Osteoblast (primary cell): ENCODE measurements at regions not wholly inside any gene's neighbourhood (a gene's known extent, or its start where the extent isn't known, plus 50 kb on each side); places are given as distances from the start of the nearest gene placed in this dataset.

Experiments
- DNase-seq: peaks from one replicate; pipeline ENCODE4 v3.0.0; 2011; ENCODE audit warnings: low spot score, mixed read lengths; ENCODE audit not compliant: insufficient read length; ENCODE audit errors: missing footprints
- H2AFZ ChIP-seq: 2 replicates; pipeline ENCODE4 v1.6.0; 2011; ENCODE audit warnings: mild to moderate bottlenecking, low read length
- H3K27ac ChIP-seq: 2 replicates; pipeline ENCODE4 v1.5.1; 2011; ENCODE audit warnings: mild to moderate bottlenecking, low read depth, low read length, moderate library complexity
- H3K27me3 ChIP-seq: 2 replicates; pipeline ENCODE4 v1.6.0; 2012; ENCODE audit warnings: mild to moderate bottlenecking, control low read depth, inconsistent platforms, low read length, moderate library complexity; ENCODE audit not compliant: insufficient read depth
- H3K36me3 ChIP-seq: 2 replicates; pipeline ENCODE4 v1.5.1; 2011; ENCODE audit warnings: mild to moderate bottlenecking, low read length, control low read depth, moderate library complexity; ENCODE audit not compliant: insufficient read depth
- H3K4me1 ChIP-seq: 2 replicates; pipeline ENCODE4 v1.5.1; 2011; ENCODE audit warnings: mild to moderate bottlenecking, low read length, control low read depth, moderate library complexity; ENCODE audit not compliant: insufficient read depth
- H3K4me2 ChIP-seq: 2 replicates; pipeline ENCODE4 v1.6.0; 2011; ENCODE audit warnings: mild to moderate bottlenecking, low read length; ENCODE audit not compliant: insufficient read depth
- H3K4me3 ChIP-seq: fragments of 200-600 bp; sonication (generic); 3 replicates; pipeline ENCODE4 v1.5.1; 2012; ENCODE audit warnings: mild to moderate bottlenecking, low read length, inconsistent platforms; ENCODE audit not compliant: insufficient read depth
- H3K79me2 ChIP-seq: 2 replicates; pipeline ENCODE4 v1.6.0; 2012; ENCODE audit warnings: mild to moderate bottlenecking, low read length, control low read depth, inconsistent platforms; ENCODE audit not compliant: insufficient read depth
- H3K9me3 ChIP-seq: 2 replicates; pipeline ENCODE4 v1.5.1; 2011; ENCODE audit warnings: low read depth, low read length, control low read depth
- H4K20me1 ChIP-seq: 2 replicates; pipeline ENCODE4 v1.6.0; 2012; ENCODE audit warnings: mild to moderate bottlenecking, low read length, control low read depth; ENCODE audit not compliant: insufficient read depth
- CTCF ChIP-seq: IDR thresholded peaks from 2 replicates; pipeline ENCODE4 v1.5.1; 2011; ENCODE audit warnings: mild to moderate bottlenecking, low read depth, low read length, moderate library complexity; ENCODE audit errors: extremely low read depth

- Histone ChIP-seq H3K4me3 (no peak overlapping the region), H2AFZ (no peak overlapping the region), H3K79me2 (no peaks in the 10 kb centered on the region), H4K20me1 (no peaks in the 10 kb centered on the region), H3K36me3 (no peaks in the 10 kb centered on the region), H3K4me2 (no peak overlapping the region), H3K27me3 (no peaks in the 10 kb centered on the region), H3K4me1 (no peaks in the 10 kb centered on the region), H3K9me3 (no peaks in the 10 kb centered on the region), H3K27ac (no peak overlapping the region)
- no peak for TF ChIP-seq CTCF
- no peak for DNase-seq
Observed at GRCh38 chr18:22099925-22100324, 69.5 kb upstream of the GATA6 start.

- H2AFZ ChIP-seq = no peak overlapping the region
Observed at GRCh38 chr18:22101731-22102130, 67.7 kb upstream of the GATA6 start.

GRCh38 chr18:22102953-22103646 lies 66.3 kb upstream of the GATA6 start:
- H4K20me1 ChIP-seq = no peaks in the 10 kb centered on the region
- no peak for TF ChIP-seq CTCF
- H3K79me2 ChIP-seq = no peaks in the 10 kb centered on the region
- H3K4me2 ChIP-seq = no peak overlapping the region
- no peak overlapping the region for H2AFZ ChIP-seq
- H3K27ac ChIP-seq = no peak overlapping the region
- H3K4me1 ChIP-seq = no peaks in the 10 kb centered on the region
- no peak for DNase-seq
- H3K9me3 ChIP-seq = no peaks in the 10 kb centered on the region
- no peaks in the 10 kb centered on the region for H3K27me3 ChIP-seq
- H3K4me3 ChIP-seq = no peak overlapping the region
- H3K36me3 ChIP-seq = no peaks in the 10 kb centered on the region

More at GRCh38 chr18:22101731-22102130, 67.7 kb upstream of the GATA6 start:
- H3K4me1 ChIP-seq = no peaks in the 10 kb centered on the region
- no peak overlapping the region for H3K4me2 ChIP-seq
- no peaks in the 10 kb centered on the region for H3K27me3 ChIP-seq
- H3K36me3 ChIP-seq = no peaks in the 10 kb centered on the region
- H3K79me2 ChIP-seq = no peaks in the 10 kb centered on the region
- H4K20me1 ChIP-seq = no peaks in the 10 kb centered on the region
- H3K27ac ChIP-seq = no peak overlapping the region
- DNase-seq = no peak
- no peak overlapping the region for H3K4me3 ChIP-seq
- H3K9me3 ChIP-seq = no peaks in the 10 kb centered on the region
- no peak for TF ChIP-seq CTCF

- Histone ChIP-seq H3K4me2 (no peak overlapping the region), H3K27ac (no peak overlapping the region), H3K36me3 (no peaks in the 10 kb centered on the region), H2AFZ (no peak overlapping the region), H3K9me3 (no peaks in the 10 kb centered on the region), H4K20me1 (no peaks in the 10 kb centered on the region), H3K27me3 (no peaks in the 10 kb centered on the region), H3K4me1 (no peaks in the 10 kb centered on the region), H3K4me3 (no peak overlapping the region), H3K79me2 (no peaks in the 10 kb centered on the region)
- no peak for DNase-seq
- TF ChIP-seq CTCF = no peak
Observed at GRCh38 chr18:22103647-22104031, 65.8 kb upstream of the GATA6 start.
